Esophagus squamous epithelium (tissue), 4 donors: ENCODE measurements at regions not wholly inside any gene's neighbourhood (a gene's known extent, or its start where the extent isn't known, plus 50 kb on each side); places are given as distances from the start of the nearest gene placed in this dataset.

Source experiments
- CTCF ChIP-seq, 6 experiments: fragments of 450-650 bp in 4 of 6; fragments of 200-600 bp in 2 of 6; sonication (generic) in 2 of 6; IDR thresholded peaks; one replicate each; pipeline ENCODE4 v1.5.1; 2016 to 2019; ENCODE audit warnings: antibody characterized with exemption in 6 of 6, mild to moderate bottlenecking in 4 of 6, moderate library complexity in 4 of 6
- POLR2A ChIP-seq, 4 donors: fragments of 450-650 bp; IDR thresholded peaks; one replicate each; pipeline ENCODE4 v1.6.1; 2017; ENCODE audit warnings: antibody characterized with exemption in 4 of 4, mild to moderate bottlenecking in 4 of 4, moderate library complexity in 3 of 4

- TF ChIP-seq POLR2A (IDR thresholded peaks at IDR 0.05) (no peak), CTCF (IDR thresholded peaks at IDR 0.05) (no peak)
Measured at GRCh38 chr20:4633379-4633778, 52.9 kb upstream of the PRNP start.
